Karpas-422 (cell line): ENCODE measurements at regions not wholly inside any gene's neighbourhood (a gene's known extent, or its start where the extent isn't known, plus 50 kb on each side); places are given as distances from the start of the nearest gene placed in this dataset.

Experiments
- DNase-seq: peaks from one replicate; pipeline ENCODE4 v3.0.0-alpha.2; 2015
- H2AFZ ChIP-seq: fragments of 200-600 bp; sonication (generic); 2 replicates; pipeline ENCODE4 v1.6.1; 2014; ENCODE audit warnings: antibody characterized with exemption, low read length, mixed read lengths
- H3K27ac ChIP-seq: fragments of 200-600 bp; sonication (generic); 2 replicates; pipeline ENCODE4 v1.5.1; 2014; ENCODE audit warnings: mild to moderate bottlenecking, low read length, moderate library complexity
- H3K27me3 ChIP-seq: fragments of 200-600 bp; sonication (generic); 2 replicates; pipeline ENCODE4 v1.6.1; 2014; ENCODE audit warnings: low read length, mixed read lengths
- H3K36me3 ChIP-seq: fragments of 200-600 bp; sonication (generic); 2 replicates; pipeline ENCODE4 v1.6.1; 2014; ENCODE audit warnings: low read length, mixed read lengths; ENCODE audit not compliant: insufficient read depth
- H3K4me1 ChIP-seq: fragments of 200-600 bp; sonication (generic); 2 replicates; pipeline ENCODE4 v1.6.1; 2014; ENCODE audit warnings: mild to moderate bottlenecking, low read length, mixed read lengths
- H3K4me2 ChIP-seq: fragments of 200-600 bp; sonication (generic); 2 replicates; pipeline ENCODE4 v1.6.1; 2014; ENCODE audit warnings: low read length, low read depth, mild to moderate bottlenecking; ENCODE audit not compliant: poor library complexity, severe bottlenecking
- H3K4me3 ChIP-seq: fragments of 200-600 bp; sonication (generic); 2 replicates; pipeline ENCODE4 v1.5.1; 2014; ENCODE audit warnings: mild to moderate bottlenecking, antibody characterized with exemption, low read length, mixed read lengths
- H3K79me2 ChIP-seq: fragments of 200-600 bp; sonication (generic); 2 replicates; pipeline ENCODE4 v1.6.1; 2014; ENCODE audit warnings: mild to moderate bottlenecking, low read length, mixed read lengths
- H3K9ac ChIP-seq: fragments of 200-600 bp; sonication (generic); 2 replicates; pipeline ENCODE4 v1.6.0; 2014; ENCODE audit warnings: low read length
- H3K9me2 ChIP-seq: fragments of 200-600 bp; sonication (generic), shearing (Covaris generic); replicated peaks from 2 replicates; pipeline ENCODE4 v1.6.0; 2014; ENCODE audit warnings: mild to moderate bottlenecking, low read length, moderate library complexity; ENCODE audit not compliant: insufficient read depth
- H3K9me3 ChIP-seq: fragments of 300-700, 200-600 bp; sonication (generic); 2 replicates; pipeline ENCODE4 v1.6.1; 2014; ENCODE audit warnings: low read length, mixed read lengths
- H4K20me1 ChIP-seq: fragments of 200-600 bp; sonication (generic); 2 replicates; pipeline ENCODE4 v1.6.1; 2014; ENCODE audit warnings: mild to moderate bottlenecking, antibody characterized with exemption, low read length, low read depth; ENCODE audit not compliant: insufficient read depth

GRCh38 chr10:106226142-106226541 lies 938.4 kb downstream of the SORCS1 start:
- H3K9ac ChIP-seq = no peak overlapping the region
- no peak overlapping the region for H2AFZ ChIP-seq
- H3K4me1 ChIP-seq = no peaks in the 10 kb centered on the region
- H3K36me3 ChIP-seq = no peaks in the 10 kb centered on the region
- no peaks in the 10 kb centered on the region for H3K79me2 ChIP-seq
- no peaks in the 10 kb centered on the region for H4K20me1 ChIP-seq
- no peak overlapping the region for H3K27ac ChIP-seq
- H3K9me3 ChIP-seq = peaks cover 6% of the 10 kb centered on the region; the same call in 1 of the 2 replicates
- H3K9me2 ChIP-seq = no peaks in the 10 kb centered on the region
- H3K27me3 ChIP-seq = no peaks in the 10 kb centered on the region
- no peak overlapping the region for H3K4me3 ChIP-seq
- H3K4me2 ChIP-seq = no peak overlapping the region
- no peak for DNase-seq

- DNase-seq = no peak
- H3K27me3 ChIP-seq = no peaks in the 10 kb centered on the region
- H3K4me1 ChIP-seq = no peaks in the 10 kb centered on the region
- no peaks in the 10 kb centered on the region for H3K9me3 ChIP-seq
- no peak overlapping the region for H3K4me3 ChIP-seq
- H2AFZ ChIP-seq = no peak overlapping the region
- no peaks in the 10 kb centered on the region for H3K9me2 ChIP-seq
- H3K27ac ChIP-seq = no peak overlapping the region
- H4K20me1 ChIP-seq = no peaks in the 10 kb centered on the region
- no peaks in the 10 kb centered on the region for H3K36me3 ChIP-seq
- no peaks in the 10 kb centered on the region for H3K79me2 ChIP-seq
- no peak overlapping the region for H3K9ac ChIP-seq
- H3K4me2 ChIP-seq = no peak overlapping the region
Measured at GRCh38 chr10:106224676-106225075, 939.8 kb downstream of the SORCS1 start.

- H3K9me3 ChIP-seq = peaks cover 11% of the 10 kb centered on the region
- no peaks in the 10 kb centered on the region for H3K79me2 ChIP-seq
- no peak overlapping the region for H3K9ac ChIP-seq
- H2AFZ ChIP-seq = no peak overlapping the region
- H3K27me3 ChIP-seq = no peaks in the 10 kb centered on the region
- H3K4me3 ChIP-seq = no peak overlapping the region
- H3K9me2 ChIP-seq = no peaks in the 10 kb centered on the region
- H3K4me2 ChIP-seq = no peak overlapping the region
- H4K20me1 ChIP-seq = no peaks in the 10 kb centered on the region
- no peaks in the 10 kb centered on the region for H3K4me1 ChIP-seq
- DNase-seq = no peak
- no peak overlapping the region for H3K27ac ChIP-seq
- H3K36me3 ChIP-seq = no peaks in the 10 kb centered on the region
Measured at GRCh38 chr10:106217627-106218026, 946.9 kb downstream of the SORCS1 start.

- peaks cover 11% of the 10 kb centered on the region for H3K9me3 ChIP-seq
- H3K4me1 ChIP-seq = no peaks in the 10 kb centered on the region
- no peak overlapping the region for H3K27ac ChIP-seq
- DNase-seq = no peak
- H2AFZ ChIP-seq = no peak overlapping the region
- H3K9me2 ChIP-seq = no peaks in the 10 kb centered on the region
- no peaks in the 10 kb centered on the region for H3K27me3 ChIP-seq
- no peak overlapping the region for H3K4me2 ChIP-seq
- H3K9ac ChIP-seq = no peak overlapping the region
- H4K20me1 ChIP-seq = no peaks in the 10 kb centered on the region
- H3K4me3 ChIP-seq = no peak overlapping the region
- no peaks in the 10 kb centered on the region for H3K36me3 ChIP-seq
- no peaks in the 10 kb centered on the region for H3K79me2 ChIP-seq
Measured at GRCh38 chr10:106216085-106216484, 948.4 kb downstream of the SORCS1 start.

GRCh38 chr10:106214243-106214642 lies 950.3 kb downstream of the SORCS1 start:
- Histone ChIP-seq H3K79me2 (no peaks in the 10 kb centered on the region), H3K9me2 (no peaks in the 10 kb centered on the region), H3K36me3 (no peaks in the 10 kb centered on the region), H3K27me3 (no peaks in the 10 kb centered on the region), H3K4me3 (no peak overlapping the region), H3K4me2 (no peak overlapping the region), H3K27ac (no peak overlapping the region), H2AFZ (no peak overlapping the region), H4K20me1 (no peaks in the 10 kb centered on the region), H3K4me1 (no peaks in the 10 kb centered on the region), H3K9ac (no peak overlapping the region), H3K9me3 (peaks cover 17% of the 10 kb centered on the region)
- DNase-seq = no peak

- no peak overlapping the region for H3K27ac ChIP-seq
- no peak overlapping the region for H2AFZ ChIP-seq
- H3K9me2 ChIP-seq = no peaks in the 10 kb centered on the region
- H3K9ac ChIP-seq = no peak overlapping the region
- no peaks in the 10 kb centered on the region for H3K4me1 ChIP-seq
- H3K9me3 ChIP-seq = peaks cover 18% of the 10 kb centered on the region
- H3K4me2 ChIP-seq = no peak overlapping the region
- DNase-seq = no peak
- H3K79me2 ChIP-seq = no peaks in the 10 kb centered on the region
- H4K20me1 ChIP-seq = no peaks in the 10 kb centered on the region
- H3K36me3 ChIP-seq = no peaks in the 10 kb centered on the region
- no peaks in the 10 kb centered on the region for H3K27me3 ChIP-seq
- no peak overlapping the region for H3K4me3 ChIP-seq
Measured at GRCh38 chr10:106213493-106213892, 951.0 kb downstream of the SORCS1 start.

- Histone ChIP-seq H4K20me1 (no peaks in the 10 kb centered on the region), H3K79me2 (no peaks in the 10 kb centered on the region), H3K27me3 (no peaks in the 10 kb centered on the region), H3K4me2 (no peak overlapping the region), H3K9me3 (0 out of 2 replicates have a peak, but pooled peaks cover 8% of the 10 kb centered on the region), H3K27ac (no peak overlapping the region), H3K4me3 (no peak overlapping the region), H3K9ac (no peak overlapping the region), H3K4me1 (no peaks in the 10 kb centered on the region), H2AFZ (no peak overlapping the region), H3K36me3 (no peaks in the 10 kb centered on the region), H3K9me2 (no peaks in the 10 kb centered on the region)
- DNase-seq = no peak
Measured at GRCh38 chr10:106198275-106198674, 966.2 kb downstream of the SORCS1 start.

- Histone ChIP-seq H3K4me2 (no peak overlapping the region), H3K27ac (no peak overlapping the region), H3K9me2 (no peaks in the 10 kb centered on the region), H3K4me3 (no peak overlapping the region), H3K4me1 (no peaks in the 10 kb centered on the region), H4K20me1 (no peaks in the 10 kb centered on the region), H2AFZ (no peak overlapping the region), H3K79me2 (no peaks in the 10 kb centered on the region), H3K36me3 (no peaks in the 10 kb centered on the region), H3K9me3 (peaks cover 13% of the 10 kb centered on the region; the same call in 1 of the 2 replicates), H3K9ac (no peak overlapping the region), H3K27me3 (no peaks in the 10 kb centered on the region)
- peak; percentile 69 for DNase-seq
Measured at GRCh38 chr10:106189292-106189691, 975.2 kb downstream of the SORCS1 start.

- no peak overlapping the region for H3K4me2 ChIP-seq
- H3K9ac ChIP-seq = no peak overlapping the region
- H3K36me3 ChIP-seq = no peaks in the 10 kb centered on the region
- H3K27ac ChIP-seq = no peak overlapping the region
- no peaks in the 10 kb centered on the region for H3K27me3 ChIP-seq
- no peak overlapping the region for H2AFZ ChIP-seq
- no peaks in the 10 kb centered on the region for H3K79me2 ChIP-seq
- H3K4me3 ChIP-seq = no peak overlapping the region
- no peak for DNase-seq
- no peaks in the 10 kb centered on the region for H4K20me1 ChIP-seq
- H3K4me1 ChIP-seq = no peaks in the 10 kb centered on the region
- H3K9me2 ChIP-seq = no peaks in the 10 kb centered on the region
- H3K9me3 ChIP-seq = peaks cover 9% of the 10 kb centered on the region; the same call in 1 of the 2 replicates
Measured at GRCh38 chr10:106185951-106186350, 978.6 kb downstream of the SORCS1 start.
